ENCODE measurements at regions not wholly inside any gene's neighbourhood (a gene's known extent, or its start where the extent isn't known, plus 50 kb on each side); places are given as distances from the start of the nearest gene placed in this dataset.

- POLR2A ChIA-PET = no interaction called here
- Histone ChIP-seq H3K4me1 (ENCODE audit: control insufficient read depth in 1 of 2, insufficient read depth in 2 of 2, low read length in 2 of 2) (peaks cover 2 to 6% of the 10 kb centered on the region in 2 experiments; a peak in 1 of 4 replicates), H3K9ac (ENCODE audit: low read length) (no peak overlapping the region), H3K9me3 (ENCODE audit: control insufficient read depth in 1 of 2, insufficient read depth in 1 of 2, low read depth in 1 of 2, low read length in 2 of 2) (no peaks in the 10 kb centered on the region), H3K27me3 (ENCODE audit: insufficient read depth, low read length) (no peaks in the 10 kb centered on the region), H3K4me2 (ENCODE audit: low read length) (no peak overlapping the region), H3K4me3 (replicated peaks in 1 of 2; ENCODE audit: low read depth in 1 of 2, low read length in 2 of 2) (no peak overlapping the region), H4K20me1 (ENCODE audit: insufficient read depth) (no peaks in the 10 kb centered on the region), H2AFZ (ENCODE audit: low read depth, low read length, poor library complexity, severe bottlenecking) (no peak overlapping the region), H3K79me2 (ENCODE audit: insufficient read depth, low read length) (no peaks in the 10 kb centered on the region), H3K27ac (ENCODE audit: low read depth, low read length) (no peak overlapping the region), H3K9me2 (ENCODE audit: insufficient read depth) (no peaks in the 10 kb centered on the region; the same call in 1 of the 2 replicates), H3K36me3 (ENCODE audit: control insufficient read depth in 1 of 2, insufficient read depth in 2 of 2, low read length in 2 of 2) (no peaks in the 10 kb centered on the region)
- intact Hi-C loops (cut with micrococcal nuclease) = no loop called here
- ATAC-seq (no peak), DNase-seq (ENCODE audit: low read depth, low spot score) (no peak)
- RAD21 ChIA-PET (ENCODE audit: low non-redundant PET in 1 of 2, low total read pairs in 2 of 2, uncharacterized antibody in 2 of 2, unreplicated experiment in 2 of 2) = no interaction called here
- TF ChIP-seq ZFX (IDR thresholded peaks at IDR 0.05) (no peak), ZBTB33 (IDR thresholded peaks at IDR 0.05; ENCODE audit: extremely low read depth, insufficient replicate concordance, low read length) (no peak), MAX (IDR thresholded peaks at IDR 0.05) (no peak), CBX3 (IDR thresholded peaks at IDR 0.05; ENCODE audit: low read depth) (no peak), ATF3 (IDR thresholded peaks at IDR 0.05) (no peak)
- no TSS peak for BruUV-seq (replicated peaks)
- CTCF ChIA-PET = no interaction called here
Measured at GRCh38 chr6:71371559-71371958, 82.9 kb downstream of the OGFRL1 start.

- Histone ChIP-seq H3K79me2 (ENCODE audit: insufficient read depth, low read length) (no peaks in the 10 kb centered on the region), H3K27ac (ENCODE audit: low read depth, low read length) (no peak overlapping the region), H3K9ac (ENCODE audit: low read length) (no peak overlapping the region), H3K4me3 (replicated peaks in 1 of 2; ENCODE audit: low read depth in 1 of 2, low read length in 2 of 2) (no peak overlapping the region), H3K9me3 (ENCODE audit: control insufficient read depth in 1 of 2, insufficient read depth in 1 of 2, low read depth in 1 of 2, low read length in 2 of 2) (no peaks in the 10 kb centered on the region), H3K36me3 (ENCODE audit: control insufficient read depth in 1 of 2, insufficient read depth in 2 of 2, low read length in 2 of 2) (no peaks in the 10 kb centered on the region), H3K4me1 (ENCODE audit: control insufficient read depth in 1 of 2, insufficient read depth in 2 of 2, low read length in 2 of 2) (no peaks in the 10 kb centered on the region), H4K20me1 (ENCODE audit: insufficient read depth) (no peaks in the 10 kb centered on the region), H2AFZ (ENCODE audit: low read depth, low read length, poor library complexity, severe bottlenecking) (no peak overlapping the region), H3K27me3 (ENCODE audit: insufficient read depth, low read length) (no peaks in the 10 kb centered on the region), H3K9me2 (ENCODE audit: insufficient read depth) (no peaks in the 10 kb centered on the region; the same call in 1 of the 2 replicates), H3K4me2 (ENCODE audit: low read length) (no peak overlapping the region)
- CTCF ChIA-PET = no interaction called here
- ATAC-seq (no peak), DNase-seq (ENCODE audit: low read depth, low spot score) (no peak)
- TF ChIP-seq FOSL1 (IDR thresholded peaks at IDR 0.05; ENCODE audit: low read depth) = no peak
- intact Hi-C loops (cut with micrococcal nuclease) = no loop called here
- BruUV-seq (replicated peaks) = no TSS peak
- POLR2A ChIA-PET = no interaction called here
- RAD21 ChIA-PET (ENCODE audit: low non-redundant PET in 1 of 2, low total read pairs in 2 of 2, uncharacterized antibody in 2 of 2, unreplicated experiment in 2 of 2) = no interaction called here
Measured at GRCh38 chr6:71373943-71374342, 85.3 kb downstream of the OGFRL1 start.

Measured in HCT116 (cell line).